OCI-LY1 (cell line): ENCODE measurements at regions not wholly inside any gene's neighbourhood (a gene's known extent, or its start where the extent isn't known, plus 50 kb on each side); places are given as distances from the start of the nearest gene placed in this dataset.

Experiments
- EZH2 ChIP-seq: fragments of 200-600 bp; sonication (generic), shearing (Covaris generic); IDR thresholded peaks from 2 replicates; pipeline ENCODE4 v1.8.0; 2017; ENCODE audit warnings: borderline replicate concordance, mixed run types, mild to moderate bottlenecking, antibody characterized with exemption, low read length, moderate library complexity, mixed read lengths
- TF ChIP-seq, protein P1 (sequence below): fragments of 200-600 bp; sonication (generic), shearing (Covaris generic); IDR thresholded peaks from 2 replicates; pipeline ENCODE4 v1.5.1; 2017; ENCODE audit warnings: mild to moderate bottlenecking, antibody characterized with exemption, low read length, moderate library complexity, mixed read lengths

DNA sequence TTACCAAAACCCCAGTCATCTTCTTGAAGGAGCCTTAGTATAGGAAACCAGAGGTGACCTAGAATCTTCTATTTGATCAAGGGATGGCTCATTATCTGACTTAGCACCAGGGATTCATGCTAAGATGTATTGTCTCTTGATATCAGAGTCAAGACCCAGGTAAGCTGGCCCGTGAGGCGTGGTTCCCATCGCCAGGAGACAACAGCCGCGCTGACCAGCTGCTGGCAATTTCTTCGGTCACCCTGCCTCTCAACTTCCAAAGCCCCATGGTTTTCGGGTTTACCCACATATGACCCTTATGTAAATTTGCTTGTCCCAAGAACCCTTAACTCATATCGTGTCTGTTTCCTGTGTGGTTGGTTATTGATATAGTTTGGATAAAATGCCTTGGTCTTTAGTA, 77.7 kb upstream of the VSTM2B start:
- TF ChIP-seq, protein P1, sequence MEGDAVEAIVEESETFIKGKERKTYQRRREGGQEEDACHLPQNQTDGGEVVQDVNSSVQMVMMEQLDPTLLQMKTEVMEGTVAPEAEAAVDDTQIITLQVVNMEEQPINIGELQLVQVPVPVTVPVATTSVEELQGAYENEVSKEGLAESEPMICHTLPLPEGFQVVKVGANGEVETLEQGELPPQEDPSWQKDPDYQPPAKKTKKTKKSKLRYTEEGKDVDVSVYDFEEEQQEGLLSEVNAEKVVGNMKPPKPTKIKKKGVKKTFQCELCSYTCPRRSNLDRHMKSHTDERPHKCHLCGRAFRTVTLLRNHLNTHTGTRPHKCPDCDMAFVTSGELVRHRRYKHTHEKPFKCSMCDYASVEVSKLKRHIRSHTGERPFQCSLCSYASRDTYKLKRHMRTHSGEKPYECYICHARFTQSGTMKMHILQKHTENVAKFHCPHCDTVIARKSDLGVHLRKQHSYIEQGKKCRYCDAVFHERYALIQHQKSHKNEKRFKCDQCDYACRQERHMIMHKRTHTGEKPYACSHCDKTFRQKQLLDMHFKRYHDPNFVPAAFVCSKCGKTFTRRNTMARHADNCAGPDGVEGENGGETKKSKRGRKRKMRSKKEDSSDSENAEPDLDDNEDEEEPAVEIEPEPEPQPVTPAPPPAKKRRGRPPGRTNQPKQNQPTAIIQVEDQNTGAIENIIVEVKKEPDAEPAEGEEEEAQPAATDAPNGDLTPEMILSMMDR = no peak
- TF ChIP-seq EZH2 = no peak
